DOHH2 (cell line): ENCODE measurements at regions not wholly inside any gene's neighbourhood (a gene's known extent, or its start where the extent isn't known, plus 50 kb on each side); places are given as distances from the start of the nearest gene placed in this dataset.

Experiments
- H3F3A ChIP-seq: fragments of 200-600 bp; sonication (generic), shearing (Covaris generic); 2 replicates; pipeline ENCODE4 v1.6.0; 2016; ENCODE audit warnings: antibody characterized with exemption, mild to moderate bottlenecking; ENCODE audit not compliant: control insufficient read depth, insufficient read depth
- H3K27ac ChIP-seq: fragments of 200-600 bp; sonication (generic); 2 replicates; pipeline ENCODE4 v1.5.1; 2014; ENCODE audit warnings: low read depth, mild to moderate bottlenecking, low read length, moderate library complexity
- H3K27me3 ChIP-seq: fragments of 200-600 bp; sonication (generic); 2 replicates; pipeline ENCODE4 v1.6.1; 2014; ENCODE audit warnings: mild to moderate bottlenecking, low read length, mixed read lengths; ENCODE audit not compliant: control insufficient read depth
- H3K36me3 ChIP-seq: fragments of 200-600 bp; sonication (generic); 2 replicates; pipeline ENCODE4 v1.6.1; 2014; ENCODE audit warnings: mild to moderate bottlenecking, low read length, moderate library complexity, mixed read lengths; ENCODE audit not compliant: control insufficient read depth
- H3K4me1 ChIP-seq: fragments of 200-600 bp; sonication (generic); 2 replicates; pipeline ENCODE4 v1.6.1; 2014; ENCODE audit warnings: mild to moderate bottlenecking, low read length, mixed read lengths; ENCODE audit not compliant: control insufficient read depth
- H3K4me2 ChIP-seq: fragments of 200-600 bp; sonication (generic); 2 replicates; pipeline ENCODE4 v1.6.0; 2014; ENCODE audit warnings: mild to moderate bottlenecking, low read length, moderate library complexity
- H3K4me3 ChIP-seq: fragments of 200-600 bp; sonication (generic); 2 replicates; pipeline ENCODE4 v1.5.1; 2014; ENCODE audit warnings: mild to moderate bottlenecking, low read length, mixed read lengths
- H3K79me2 ChIP-seq: fragments of 200-600 bp; sonication (generic); 2 replicates; pipeline ENCODE4 v1.6.1; 2014; ENCODE audit warnings: mild to moderate bottlenecking, low read length, mixed read lengths; ENCODE audit not compliant: control insufficient read depth
- H3K9me2 ChIP-seq: fragments of 200-600 bp; sonication (generic); replicated peaks from 2 replicates; pipeline ENCODE4 v1.6.1; 2014; ENCODE audit warnings: mild to moderate bottlenecking, low read length, mixed read lengths; ENCODE audit not compliant: control insufficient read depth
- H3K9me3 ChIP-seq: fragments of 200-600 bp; sonication (generic); 2 replicates; pipeline ENCODE4 v1.6.1; 2014; ENCODE audit warnings: antibody characterized with exemption, low read length, mixed read lengths; ENCODE audit not compliant: control insufficient read depth, insufficient read depth
- H4K20me1 ChIP-seq: fragments of 200-600 bp; sonication (generic); 2 replicates; pipeline ENCODE4 v1.6.0; 2014; ENCODE audit warnings: low read depth, mild to moderate bottlenecking, antibody characterized with exemption, low read length, moderate library complexity; ENCODE audit not compliant: control insufficient read depth, insufficient read depth
- CTCF ChIP-seq: fragments of 200-600 bp; sonication (generic); IDR thresholded peaks from one replicate; pipeline ENCODE4 v1.5.1; 2014; ENCODE audit warnings: antibody characterized with exemption, mild to moderate bottlenecking, low read depth, low read length; ENCODE audit not compliant: poor library complexity, severe bottlenecking
- EZH2phosphoT487 ChIP-seq: fragments of 200-600 bp; sonication (generic); IDR thresholded peaks from 2 replicates; pipeline ENCODE4 v1.6.1; 2017; ENCODE audit warnings: borderline replicate concordance, mild to moderate bottlenecking, antibody characterized with exemption, low read length, moderate library complexity, mixed read lengths

GRCh38 chr3:190252080-190252479 lies 70.2 kb downstream of the CLDN1 start:
- Histone ChIP-seq H3K4me3 (no peak overlapping the region), H3K4me1 (no peaks in the 10 kb centered on the region), H3K27ac (no peak overlapping the region), H3K4me2 (no peak overlapping the region), H3K36me3 (no peaks in the 10 kb centered on the region), H3K9me2 (no peaks in the 10 kb centered on the region), H3K27me3 (no peaks in the 10 kb centered on the region), H4K20me1 (no peaks in the 10 kb centered on the region), H3F3A (no peaks in the 10 kb centered on the region), H3K9me3 (no peaks in the 10 kb centered on the region), H3K79me2 (no peaks in the 10 kb centered on the region)
- TF ChIP-seq EZH2phosphoT487 (no peak), CTCF (no peak)

- Histone ChIP-seq H3K4me2 (no peak overlapping the region), H3K27me3 (no peaks in the 10 kb centered on the region), H3K4me1 (no peaks in the 10 kb centered on the region), H3K4me3 (no peak overlapping the region), H3F3A (no peaks in the 10 kb centered on the region), H3K36me3 (no peaks in the 10 kb centered on the region), H3K9me2 (no peaks in the 10 kb centered on the region), H3K9me3 (no peaks in the 10 kb centered on the region), H3K27ac (no peak overlapping the region), H3K79me2 (no peaks in the 10 kb centered on the region), H4K20me1 (no peaks in the 10 kb centered on the region)
- no peak for TF ChIP-seq EZH2phosphoT487
- TF ChIP-seq CTCF: no peak
Observed at GRCh38 chr3:190249414-190249813, 72.8 kb downstream of the CLDN1 start.

GRCh38 chr3:190242147-190242546 lies 80.1 kb downstream of the CLDN1 start:
- Histone ChIP-seq H3K36me3 (no peaks in the 10 kb centered on the region), H3K27ac (no peak overlapping the region), H3K4me1 (no peaks in the 10 kb centered on the region), H4K20me1 (no peaks in the 10 kb centered on the region), H3K79me2 (no peaks in the 10 kb centered on the region), H3K9me2 (no peaks in the 10 kb centered on the region), H3K27me3 (no peaks in the 10 kb centered on the region), H3F3A (no peaks in the 10 kb centered on the region), H3K9me3 (no peaks in the 10 kb centered on the region), H3K4me3 (no peak overlapping the region), H3K4me2 (no peak overlapping the region)
- no peak for TF ChIP-seq CTCF
- TF ChIP-seq EZH2phosphoT487: no peak

GRCh38 chr3:190239325-190239724 lies 82.9 kb downstream of the CLDN1 start:
- Histone ChIP-seq H3K9me2 (no peaks in the 10 kb centered on the region), H3K79me2 (no peaks in the 10 kb centered on the region), H3K4me1 (no peaks in the 10 kb centered on the region), H3K4me3 (no peak overlapping the region), H3F3A (no peaks in the 10 kb centered on the region), H3K9me3 (no peaks in the 10 kb centered on the region), H4K20me1 (no peaks in the 10 kb centered on the region), H3K4me2 (no peak overlapping the region), H3K36me3 (no peaks in the 10 kb centered on the region), H3K27me3 (no peaks in the 10 kb centered on the region), H3K27ac (no peak overlapping the region)
- no peak for TF ChIP-seq CTCF
- no peak for TF ChIP-seq EZH2phosphoT487
